Skin epidermis (tissue), 12 donors: ENCODE measurements at regions not wholly inside any gene's neighbourhood (a gene's known extent, or its start where the extent isn't known, plus 50 kb on each side); places are given as distances from the start of the nearest gene placed in this dataset.

Source experiments
- H3K27ac ChIP-seq, 21 experiments: fragments of 200-600 bp; sonication (generic) in 11 of 21; one replicate each; pipeline ENCODE4 v1.5.0; 2020; ENCODE audit warnings: mild to moderate bottlenecking in 3 of 21, inconsistent platforms in 2 of 21, moderate library complexity in 2 of 21
- H3K4me3 ChIP-seq, 7 experiments: fragments of 200-600 bp; sonication (generic) in 2 of 7; one replicate each; pipeline ENCODE4 v1.5.0; 2020; ENCODE audit warnings: inconsistent platforms in 2 of 7, mild to moderate bottlenecking in 2 of 7, moderate library complexity in 1 of 7

- H3K4me3 ChIP-seq, result no peak overlapping the region
- H3K27ac ChIP-seq, result no peak overlapping the region
Measured at GRCh38 chr11:92764128-92764527, 205.3 kb upstream of the MTNR1B start.

- H3K27ac ChIP-seq, result no peak overlapping the region
- H3K4me3 ChIP-seq, result no peak overlapping the region
Measured at GRCh38 chr11:92765082-92765840, 204.2 kb upstream of the MTNR1B start.

- H3K4me3 ChIP-seq, result peak overlapping the region in 1 of 7 experiments; percentile 7
- H3K27ac ChIP-seq, result peak overlapping the region in 3 of 21 experiments; percentile 18 to 55 (median 43)
Measured at GRCh38 chr11:92765965-92766371, 203.5 kb upstream of the MTNR1B start.

- no peak overlapping the region for H3K4me3 ChIP-seq
- peak overlapping the region in 1 of 21 experiments; percentile 55 for H3K27ac ChIP-seq
Measured at GRCh38 chr11:92766698-92767097, 202.8 kb upstream of the MTNR1B start.

GRCh38 chr11:92767416-92767815, 202.0 kb upstream of the MTNR1B start:
- Histone ChIP-seq H3K4me3 (no peak overlapping the region), H3K27ac (no peak overlapping the region)

- Histone ChIP-seq H3K4me3 (no peak overlapping the region), H3K27ac (no peak overlapping the region)
Measured at GRCh38 chr11:92768121-92768840, 201.2 kb upstream of the MTNR1B start.

- no peak overlapping the region for H3K4me3 ChIP-seq
- no peak overlapping the region for H3K27ac ChIP-seq
Measured at GRCh38 chr11:92769112-92769511, 200.3 kb upstream of the MTNR1B start.

GRCh38 chr11:92770419-92770818, 199.0 kb upstream of the MTNR1B start:
- no peak overlapping the region for H3K4me3 ChIP-seq
- no peak overlapping the region for H3K27ac ChIP-seq

- Histone ChIP-seq H3K4me3 (no peak overlapping the region), H3K27ac (no peak overlapping the region)
Measured at GRCh38 chr11:92770981-92771380, 198.5 kb upstream of the MTNR1B start.

- H3K27ac ChIP-seq, result no peak overlapping the region
Measured at GRCh38 chr11:92771701-92772100, 197.8 kb upstream of the MTNR1B start.

GRCh38 chr11:92775003-92775676, 194.3 kb upstream of the MTNR1B start:
- Histone ChIP-seq H3K4me3 (no peak overlapping the region), H3K27ac (no peak overlapping the region)

More at GRCh38 chr11:92771701-92772100, 197.8 kb upstream of the MTNR1B start:
- H3K4me3 ChIP-seq, result no peak overlapping the region

GRCh38 chr11:92776676-92777075, 192.8 kb upstream of the MTNR1B start:
- Histone ChIP-seq H3K4me3 (no peak overlapping the region), H3K27ac (no peak overlapping the region)

GRCh38 chr11:92779746-92780145, 189.7 kb upstream of the MTNR1B start:
- Histone ChIP-seq H3K4me3 (no peak overlapping the region), H3K27ac (no peak overlapping the region)

GRCh38 chr11:92781151-92781550, 188.3 kb upstream of the MTNR1B start:
- no peak overlapping the region for H3K4me3 ChIP-seq
- no peak overlapping the region for H3K27ac ChIP-seq

- no peak overlapping the region for H3K27ac ChIP-seq
- H3K4me3 ChIP-seq, result no peak overlapping the region
Measured at GRCh38 chr11:92782806-92783205, 186.6 kb upstream of the MTNR1B start.

GRCh38 chr11:92784331-92784730, 185.1 kb upstream of the MTNR1B start:
- H3K4me3 ChIP-seq, result no peak overlapping the region
- no peak overlapping the region for H3K27ac ChIP-seq

GRCh38 chr11:92787638-92788037, 181.8 kb upstream of the MTNR1B start:
- Histone ChIP-seq H3K27ac (no peak overlapping the region), H3K4me3 (no peak overlapping the region)

- no peak overlapping the region for H3K27ac ChIP-seq
- H3K4me3 ChIP-seq, result no peak overlapping the region
Measured at GRCh38 chr11:92789761-92790160, 179.7 kb upstream of the MTNR1B start.

- H3K27ac ChIP-seq, result no peak overlapping the region
- no peak overlapping the region for H3K4me3 ChIP-seq
Measured at GRCh38 chr11:92790366-92790765, 179.1 kb upstream of the MTNR1B start.

- H3K4me3 ChIP-seq, result no peak overlapping the region
- no peak overlapping the region for H3K27ac ChIP-seq
Measured at GRCh38 chr11:92790926-92791616, 178.4 kb upstream of the MTNR1B start.
